ENCODE measurements at regions not wholly inside any gene's neighbourhood (a gene's known extent, or its start where the extent isn't known, plus 50 kb on each side); places are given as distances from the start of the nearest gene placed in this dataset.

- TF ChIP-seq CTCF (IDR thresholded peaks at IDR 0.05) (no peak), POLR2A (IDR thresholded peaks at IDR 0.05) (no peak)
These were observed 198.5 kb upstream of the ZNF618 start for GRCh38 chr9:113677569-113677968.
